GM19035 (cell line): ENCODE measurements at regions not wholly inside any gene's neighbourhood (a gene's known extent, or its start where the extent isn't known, plus 50 kb on each side); places are given as distances from the start of the nearest gene placed in this dataset.

Experiments used
- ATAC-seq: cut with Tn5 transposase; IDR thresholded peaks from one replicate; pipeline ENCODE4 v1.9.1; 2021; ENCODE audit not compliant: unreplicated experiment

- ATAC-seq = no peak
Measured at GRCh38 chr20:22652681-22653588, 68.6 kb upstream of the FOXA2 start.

GRCh38 chr20:22653658-22654642 lies 69.6 kb upstream of the FOXA2 start:
- ATAC-seq = no peak

- ATAC-seq = no peak
Measured at GRCh38 chr20:22663528-22664025, 79.2 kb upstream of the FOXA2 start.

GRCh38 chr20:22667198-22667597 lies 82.8 kb upstream of the FOXA2 start:
- no peak for ATAC-seq

DNA sequence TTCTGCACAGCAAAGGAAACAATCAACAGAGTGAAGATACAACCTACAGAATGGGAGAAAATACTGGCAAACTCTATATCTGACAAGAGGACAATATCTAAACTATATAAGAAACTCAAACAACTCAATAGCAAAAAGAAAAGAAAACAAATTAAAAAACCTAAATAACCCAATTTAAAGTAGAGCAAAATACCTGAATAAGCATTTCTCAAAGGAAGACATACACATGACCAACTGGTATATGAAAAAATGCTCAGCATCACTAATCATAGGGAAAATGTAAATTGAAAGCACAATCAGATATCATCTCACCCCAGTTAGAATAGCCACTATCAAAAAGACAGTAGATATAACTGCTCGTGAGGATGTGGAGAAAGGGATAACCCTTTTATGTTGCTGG lies 87.8 kb upstream of the FOXA2 start:
- ATAC-seq = no peak

GRCh38 chr20:22673467-22673866 lies 89.1 kb upstream of the FOXA2 start:
- no peak for ATAC-seq

DNA sequence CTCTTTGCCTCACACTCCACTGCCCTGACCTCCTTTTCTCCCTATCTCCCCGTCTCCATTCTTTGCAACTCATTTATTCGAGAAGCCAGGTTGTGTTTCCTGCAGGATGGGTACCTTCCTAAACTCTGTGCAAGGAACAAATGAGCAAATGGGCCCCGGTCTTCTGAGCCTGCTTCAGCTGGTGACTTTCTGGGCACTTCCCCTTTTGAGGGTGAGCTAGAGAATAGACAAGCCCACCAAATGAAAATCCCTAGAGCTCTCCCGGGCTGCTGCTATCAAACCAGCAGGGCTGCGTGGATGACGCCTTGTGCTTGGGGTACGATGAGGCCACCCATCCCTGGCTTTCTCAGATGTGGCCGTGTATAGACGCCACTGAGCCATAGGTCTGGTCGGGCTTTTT lies 91.0 kb upstream of the FOXA2 start:
- ATAC-seq = no peak

DNA sequence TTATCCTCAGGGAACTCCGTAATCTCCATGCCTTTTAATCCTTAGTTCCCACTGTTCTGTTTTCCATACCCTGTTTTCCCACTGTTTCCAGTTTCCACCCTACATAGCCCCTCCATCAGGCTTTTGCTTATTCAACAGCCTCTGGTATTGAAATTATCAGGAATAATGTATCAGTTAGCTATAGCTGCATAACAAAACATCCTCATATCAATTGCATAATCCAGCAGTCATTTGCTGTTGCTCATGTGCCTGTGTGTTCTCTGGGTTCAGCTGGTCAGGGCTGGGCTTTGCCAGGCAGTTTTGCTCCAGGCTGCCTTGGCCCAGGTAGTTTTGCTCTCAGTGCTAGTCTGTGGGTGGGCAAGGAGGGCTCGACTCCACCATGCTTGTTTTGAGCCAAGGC lies 94.3 kb upstream of the FOXA2 start:
- ATAC-seq = no peak

DNA sequence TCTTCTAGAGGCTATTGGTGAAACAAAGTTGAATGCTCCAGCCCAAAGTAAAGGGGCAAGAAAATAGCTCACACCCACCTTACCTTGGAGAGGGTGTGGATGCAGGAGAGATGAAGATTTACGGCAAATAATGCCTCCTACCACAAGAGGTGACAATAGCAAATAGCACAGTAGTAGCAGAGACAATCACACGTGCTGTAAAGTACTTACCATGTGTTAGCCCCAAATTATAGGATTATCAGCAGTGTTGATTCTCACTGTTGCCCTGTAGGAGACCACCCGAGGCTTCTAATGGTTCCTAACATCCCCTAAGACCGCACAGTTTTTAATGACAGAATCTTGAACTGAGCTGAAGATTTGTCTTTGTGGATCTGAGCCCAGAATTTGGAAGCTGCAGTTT lies 94.8 kb upstream of the FOXA2 start:
- no peak for ATAC-seq

DNA sequence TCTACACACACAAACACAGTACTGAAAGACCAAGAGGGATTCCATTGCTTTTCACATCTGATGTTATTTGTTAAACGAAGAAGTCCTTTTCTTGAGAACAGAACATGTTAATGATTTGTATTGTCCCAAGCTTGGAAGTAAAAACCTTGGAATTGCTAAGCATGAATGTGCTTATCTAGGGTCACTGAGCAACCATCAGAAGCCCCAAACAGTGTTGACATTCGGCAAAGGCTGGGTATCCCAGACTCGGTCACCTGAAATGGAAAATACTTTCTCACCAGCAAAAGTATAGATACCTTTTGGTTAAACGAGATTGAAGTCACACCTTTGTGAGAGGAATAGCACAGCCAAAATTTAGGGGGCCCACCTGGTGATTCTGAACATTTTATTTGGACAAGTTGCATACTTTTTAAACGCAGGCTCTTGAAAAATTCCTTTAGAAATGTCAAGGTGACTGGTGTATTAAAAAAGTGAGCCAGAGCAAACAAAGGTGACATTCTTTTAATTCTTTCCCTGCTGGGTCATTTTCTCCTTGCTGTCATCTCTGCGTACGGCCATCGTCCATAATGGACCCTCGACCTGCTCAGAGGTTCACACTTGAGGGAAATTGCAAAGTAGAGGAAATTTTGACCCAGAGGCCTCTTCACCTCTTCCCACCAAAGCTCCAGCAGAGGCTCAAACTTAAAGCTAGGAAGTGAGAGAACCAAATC lies 95.8 kb upstream of the FOXA2 start:
- no peak for ATAC-seq

DNA sequence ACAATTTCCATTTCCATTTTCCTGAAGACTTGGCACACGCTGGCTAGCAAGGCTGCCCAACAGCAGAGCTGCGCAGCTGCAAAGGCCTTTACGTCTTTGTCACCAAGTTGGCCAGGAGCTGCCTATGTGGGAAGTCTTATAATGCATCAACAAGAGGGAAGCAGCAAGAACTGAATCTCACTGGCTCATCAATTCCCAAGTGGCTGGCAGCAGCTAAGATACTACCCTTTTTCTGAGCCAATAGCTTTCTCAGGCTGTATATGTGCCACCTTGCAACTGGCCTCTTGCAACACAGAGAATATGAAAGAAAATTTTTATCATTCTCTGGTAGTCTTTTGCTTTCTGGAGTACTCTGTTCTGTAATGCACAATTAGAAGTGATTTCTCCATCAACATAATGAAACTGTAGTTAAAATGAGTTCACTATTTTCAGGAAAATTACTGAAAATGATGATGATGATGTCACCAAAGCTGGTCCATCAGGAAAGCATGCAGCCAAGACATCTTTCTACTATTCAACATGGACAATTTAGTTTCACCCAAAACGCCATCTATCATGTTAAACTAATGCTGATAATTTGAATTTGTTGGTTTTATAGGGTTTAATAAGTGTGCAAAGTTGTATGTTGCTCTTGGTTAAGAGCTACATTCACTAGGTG lies 97.3 kb upstream of the FOXA2 start:
- ATAC-seq = no peak

- no peak for ATAC-seq
Measured at GRCh38 chr20:22682381-22682780, 98.0 kb upstream of the FOXA2 start.

GRCh38 chr20:22684072-22684762 lies 99.8 kb upstream of the FOXA2 start:
- ATAC-seq = peak; percentile 80

- no peak for ATAC-seq
Measured at GRCh38 chr20:22684763-22685443, 100.5 kb upstream of the FOXA2 start.

- no peak for ATAC-seq
Measured at GRCh38 chr20:22686097-22686496, 101.7 kb upstream of the FOXA2 start.

DNA sequence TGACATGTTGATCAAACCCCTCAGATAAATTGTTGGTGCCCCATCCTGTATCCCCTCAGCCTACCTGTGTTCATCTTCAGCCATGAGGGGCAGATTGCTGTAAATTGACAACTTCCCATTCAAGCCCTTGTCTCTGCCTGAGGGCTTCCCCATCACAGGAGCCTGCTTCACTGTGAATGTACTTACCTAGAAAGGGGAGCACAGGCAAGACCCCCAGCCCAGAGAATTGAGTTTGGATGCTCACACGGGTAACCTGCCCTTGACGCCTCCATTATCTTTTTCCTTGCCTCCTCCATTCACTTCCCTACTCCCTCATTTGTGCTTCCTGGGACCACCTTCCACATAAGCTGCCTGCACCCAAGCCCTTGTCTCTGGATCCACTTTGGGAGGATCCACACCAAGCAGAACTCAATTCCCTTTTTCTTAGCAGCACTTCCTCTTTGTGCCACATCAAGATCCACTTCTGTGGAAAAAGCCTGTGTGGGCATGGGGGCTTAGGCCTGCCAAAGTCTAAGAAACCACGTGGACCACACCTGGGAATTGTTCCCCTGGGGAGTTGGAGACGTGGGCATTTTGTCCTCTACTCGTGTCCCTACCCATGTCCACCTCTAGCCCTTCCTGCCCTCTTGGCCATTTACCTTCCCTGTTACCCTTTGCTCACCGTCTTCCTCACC lies 103.4 kb upstream of the FOXA2 start:
- ATAC-seq = no peak

DNA sequence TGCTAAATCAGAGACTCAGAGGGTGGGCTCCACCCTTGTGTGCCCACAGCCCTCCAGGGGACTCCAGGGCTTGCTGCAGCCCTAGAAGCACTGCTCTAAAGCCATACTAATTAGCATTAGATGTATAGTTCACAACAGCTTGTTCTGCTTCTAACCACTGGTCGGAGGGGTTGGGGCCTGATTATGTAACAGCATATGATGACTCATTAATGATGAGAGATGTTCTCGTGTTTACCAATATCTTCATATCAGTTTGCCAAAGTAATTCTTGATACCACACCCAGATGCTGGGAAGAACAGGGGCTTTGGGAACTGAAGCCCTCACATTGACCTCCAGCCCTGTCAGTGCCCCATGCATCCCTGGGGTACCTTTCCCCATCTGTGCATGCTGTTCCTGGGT lies 104.1 kb upstream of the FOXA2 start:
- ATAC-seq = no peak

GRCh38 chr20:22689266-22689665 lies 104.9 kb upstream of the FOXA2 start:
- ATAC-seq = no peak

DNA sequence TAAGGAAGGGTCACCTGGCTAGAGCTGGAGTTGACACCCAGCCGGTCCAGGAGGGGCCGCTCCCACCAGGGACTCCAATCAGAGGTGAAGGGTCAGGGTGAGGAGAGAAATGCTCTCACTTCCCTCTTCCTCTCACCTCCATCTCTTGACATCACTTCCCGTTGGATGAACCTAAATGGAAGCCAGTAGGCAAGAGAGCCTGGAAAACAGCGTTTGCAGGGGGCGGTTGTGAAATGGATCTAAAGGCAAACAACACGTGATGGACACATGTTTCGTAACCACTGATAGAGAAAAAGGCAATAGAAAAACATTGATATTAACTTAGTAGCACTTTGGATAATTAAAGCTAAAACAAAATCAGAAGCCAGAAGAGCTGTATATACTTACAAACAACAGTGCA lies 105.6 kb upstream of the FOXA2 start:
- ATAC-seq = no peak
